Tibial nerve (tissue), 4 donors: ENCODE measurements at regions not wholly inside any gene's neighbourhood (a gene's known extent, or its start where the extent isn't known, plus 50 kb on each side); places are given as distances from the start of the nearest gene placed in this dataset.

Experiments used
- DNase-seq, 2 donors: peaks; one replicate each; pipeline ENCODE4 v3.0.0-alpha.2; 2019; ENCODE audit warnings: low spot score in 2 of 2
- H3K27ac ChIP-seq, 4 donors: fragments of 200-600 bp; sonication (generic) in 3 of 4; one replicate each; pipeline ENCODE4 v1.5.1; 2017 to 2019; ENCODE audit warnings: mild to moderate bottlenecking in 1 of 4
- H3K27me3 ChIP-seq, 2 donors: fragments of 200-600 bp; sonication (generic) in 1 of 2; one replicate each; pipeline versions ENCODE4 v1.5.1 to v1.6.0; 2017 to 2019
- H3K36me3 ChIP-seq, 3 donors: fragments of 200-600 bp; sonication (generic); one replicate each; pipeline ENCODE4 v1.5.1; 2018 to 2019
- H3K4me1 ChIP-seq, 4 donors: fragments of 200-600 bp; sonication (generic) in 3 of 4; one replicate each; pipeline ENCODE4 v1.5.1; 2017 to 2019
- H3K4me3 ChIP-seq, 4 donors: fragments of 200-600 bp; sonication (generic) in 3 of 4; one replicate each; pipeline ENCODE4 v1.5.1; 2017 to 2019; ENCODE audit warnings: mild to moderate bottlenecking in 1 of 4, moderate library complexity in 1 of 4
- H3K9me3 ChIP-seq, 4 donors: fragments of 200-600 bp; sonication (generic) in 3 of 4; one replicate each; pipeline ENCODE4 v1.5.1; 2017 to 2019
- EP300 ChIP-seq, 2 donors: sonication (generic); formaldehyde crosslinking; IDR thresholded peaks; one replicate each; pipeline ENCODE4 v1.6.1; 2017; ENCODE audit warnings: antibody characterized with exemption in 2 of 2, mild to moderate bottlenecking in 1 of 2
- POLR2A ChIP-seq, 2 donors: fragments of 450-650 bp; IDR thresholded peaks; one replicate each; pipeline ENCODE4 v1.6.1; 2017; ENCODE audit warnings: antibody characterized with exemption in 2 of 2, mild to moderate bottlenecking in 2 of 2, moderate library complexity in 2 of 2
- WGBS, 2 donors: methylation state at CpG; one replicate each; pipeline ENCODE4 v1.1.5; 2018; 5-methylcytosine and 5-hydroxymethylcytosine counted together
- TF ChIP-seq, protein P1 (sequence below), 5 experiments: fragments of 200-600 bp in 3 of 5; fragments of 450-650 bp in 2 of 5; sonication (generic) in 3 of 5; IDR thresholded peaks; one replicate each; pipeline ENCODE4 v1.5.1; 2016 to 2019; ENCODE audit warnings: antibody characterized with exemption in 5 of 5, mild to moderate bottlenecking in 3 of 5, moderate library complexity in 2 of 5

DNA sequence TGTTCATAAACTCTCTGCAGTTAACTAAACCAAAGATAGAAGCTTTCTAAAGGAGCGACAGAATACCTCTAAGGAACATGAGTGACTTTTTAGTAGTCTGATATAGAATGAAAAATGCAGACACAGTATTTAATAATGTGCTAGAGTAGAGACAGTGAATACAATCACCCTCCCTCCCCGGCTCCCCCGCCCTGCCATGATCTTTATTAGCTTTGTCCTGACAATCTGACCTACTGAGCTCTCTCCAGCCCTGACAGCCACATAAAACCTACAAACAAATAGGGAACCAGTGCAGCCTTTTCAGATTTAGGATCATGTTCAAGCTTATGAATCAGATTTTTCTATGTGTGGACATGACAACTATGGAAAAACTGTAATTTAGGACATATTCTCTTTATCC is 777.6 kb upstream of the FANCL start:
- H3K4me1 ChIP-seq, result no peaks in the 10 kb centered on the region
- no peak overlapping the region for H3K4me3 ChIP-seq
- no peaks in the 10 kb centered on the region for H3K36me3 ChIP-seq
- H3K9me3 ChIP-seq, result peaks cover 0 to 3% (median 0%) of the 10 kb centered on the region in 4 donors
- no peak for TF ChIP-seq EP300 (IDR thresholded peaks at IDR 0.05)
- no peak for TF ChIP-seq POLR2A (IDR thresholded peaks at IDR 0.05)
- TF ChIP-seq, protein P1, sequence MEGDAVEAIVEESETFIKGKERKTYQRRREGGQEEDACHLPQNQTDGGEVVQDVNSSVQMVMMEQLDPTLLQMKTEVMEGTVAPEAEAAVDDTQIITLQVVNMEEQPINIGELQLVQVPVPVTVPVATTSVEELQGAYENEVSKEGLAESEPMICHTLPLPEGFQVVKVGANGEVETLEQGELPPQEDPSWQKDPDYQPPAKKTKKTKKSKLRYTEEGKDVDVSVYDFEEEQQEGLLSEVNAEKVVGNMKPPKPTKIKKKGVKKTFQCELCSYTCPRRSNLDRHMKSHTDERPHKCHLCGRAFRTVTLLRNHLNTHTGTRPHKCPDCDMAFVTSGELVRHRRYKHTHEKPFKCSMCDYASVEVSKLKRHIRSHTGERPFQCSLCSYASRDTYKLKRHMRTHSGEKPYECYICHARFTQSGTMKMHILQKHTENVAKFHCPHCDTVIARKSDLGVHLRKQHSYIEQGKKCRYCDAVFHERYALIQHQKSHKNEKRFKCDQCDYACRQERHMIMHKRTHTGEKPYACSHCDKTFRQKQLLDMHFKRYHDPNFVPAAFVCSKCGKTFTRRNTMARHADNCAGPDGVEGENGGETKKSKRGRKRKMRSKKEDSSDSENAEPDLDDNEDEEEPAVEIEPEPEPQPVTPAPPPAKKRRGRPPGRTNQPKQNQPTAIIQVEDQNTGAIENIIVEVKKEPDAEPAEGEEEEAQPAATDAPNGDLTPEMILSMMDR (IDR thresholded peaks at IDR 0.05), result no peak
- H3K27me3 ChIP-seq, result no peaks in the 10 kb centered on the region
- H3K27ac ChIP-seq, result no peak overlapping the region
- WGBS, 2 donors, result 67 to 75% methylated on average over 3 of the region's 3 CpGs
- no peak for DNase-seq

DNA sequence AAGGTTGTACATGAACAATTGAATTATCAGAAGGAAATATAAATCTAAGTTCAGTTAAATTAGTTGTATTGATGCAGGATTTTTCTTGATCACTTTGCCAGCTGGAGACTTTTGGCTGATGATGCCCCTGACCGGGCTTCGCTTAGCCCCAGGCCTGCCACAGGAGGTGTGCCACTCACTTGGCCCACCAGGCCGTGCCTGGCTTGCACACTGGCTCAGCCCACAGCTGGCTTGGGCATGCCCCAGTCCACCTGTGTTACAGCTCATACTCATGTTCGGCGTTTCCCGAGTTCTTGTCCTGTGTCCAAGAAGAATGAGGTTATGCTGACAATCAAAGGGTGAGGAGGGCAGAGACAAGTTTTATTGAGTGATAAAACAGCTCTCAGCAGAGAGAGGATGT is 773.9 kb upstream of the FANCL start:
- DNase-seq, result no peak
- TF ChIP-seq EP300 (IDR thresholded peaks at IDR 0.05) (no peak), POLR2A (IDR thresholded peaks at IDR 0.05) (no peak)
- TF ChIP-seq, protein P1 (IDR thresholded peaks at IDR 0.05), result no peak
- WGBS, 2 donors, result 87 to 92% methylated on average over 6 of the region's 6 CpGs
- Histone ChIP-seq H3K4me3 (no peak overlapping the region), H3K27ac (no peak overlapping the region), H3K27me3 (no peaks in the 10 kb centered on the region), H3K9me3 (peaks cover 0 to 3% (median 0%) of the 10 kb centered on the region in 4 donors), H3K4me1 (no peaks in the 10 kb centered on the region), H3K36me3 (no peaks in the 10 kb centered on the region)

DNA sequence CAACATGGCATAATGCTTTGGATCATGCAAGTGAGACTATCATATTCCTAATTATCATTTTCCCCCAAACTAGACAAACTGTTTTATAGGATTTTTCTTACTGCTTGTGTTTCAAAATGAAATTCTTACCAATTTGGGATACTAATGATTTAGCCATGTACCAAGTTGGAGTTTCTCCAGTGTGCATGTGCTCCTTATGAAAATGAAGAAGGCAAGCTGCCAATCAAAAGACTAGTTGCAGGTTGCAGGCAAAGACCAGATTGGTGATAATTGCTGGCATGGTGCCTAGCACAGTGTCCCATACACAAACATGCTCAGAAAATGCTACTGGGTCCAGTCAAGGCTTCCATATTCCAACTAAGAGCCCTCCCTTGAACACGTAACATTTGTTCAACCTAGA is 771.8 kb upstream of the FANCL start:
- no peaks in the 10 kb centered on the region for H3K27me3 ChIP-seq
- no peaks in the 10 kb centered on the region for H3K36me3 ChIP-seq
- H3K4me3 ChIP-seq, result no peak overlapping the region
- peaks cover 0 to 3% (median 0%) of the 10 kb centered on the region in 4 donors for H3K9me3 ChIP-seq
- no peaks in the 10 kb centered on the region for H3K4me1 ChIP-seq
- TF ChIP-seq POLR2A (IDR thresholded peaks at IDR 0.05), result no peak
- no peak for TF ChIP-seq EP300 (IDR thresholded peaks at IDR 0.05)
- TF ChIP-seq, protein P1 (IDR thresholded peaks at IDR 0.05), result no peak
- no peak overlapping the region for H3K27ac ChIP-seq
- 100% methylated on average over 1 of the region's 1 CpG for WGBS, 2 donors
- no peak for DNase-seq

DNA sequence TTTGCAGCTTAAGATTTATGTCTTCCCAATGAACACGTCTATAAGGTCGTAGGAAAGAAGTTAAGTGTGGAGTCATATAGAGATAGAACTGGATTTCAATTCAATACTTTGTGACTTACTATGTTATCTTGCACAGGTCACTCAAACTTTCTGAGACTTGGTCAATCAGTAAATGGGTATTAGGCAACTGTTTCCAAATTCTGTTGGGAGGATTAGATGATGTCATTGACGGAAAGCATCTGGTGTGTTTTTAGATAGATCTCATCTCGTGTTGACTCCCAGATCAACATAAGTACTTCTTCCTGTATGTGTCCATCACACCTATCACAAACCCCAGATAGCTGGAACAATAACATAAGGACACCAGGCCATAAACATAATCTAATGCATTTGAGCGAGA is 771.1 kb upstream of the FANCL start:
- no peak for DNase-seq
- peaks cover 0 to 3% (median 0%) of the 10 kb centered on the region in 4 donors for H3K9me3 ChIP-seq
- 78 to 84% methylated on average over 5 of the region's 5 CpGs for whole genome bisulfite sequencing, 2 donors
- TF ChIP-seq, protein P1 (IDR thresholded peaks at IDR 0.05), result no peak
- TF ChIP-seq POLR2A (IDR thresholded peaks at IDR 0.05), result no peak
- TF ChIP-seq EP300 (IDR thresholded peaks at IDR 0.05), result no peak
- H3K36me3 ChIP-seq, result no peaks in the 10 kb centered on the region
- H3K4me3 ChIP-seq, result no peak overlapping the region
- H3K27me3 ChIP-seq, result no peaks in the 10 kb centered on the region
- no peaks in the 10 kb centered on the region for H3K4me1 ChIP-seq
- no peak overlapping the region for H3K27ac ChIP-seq

DNA sequence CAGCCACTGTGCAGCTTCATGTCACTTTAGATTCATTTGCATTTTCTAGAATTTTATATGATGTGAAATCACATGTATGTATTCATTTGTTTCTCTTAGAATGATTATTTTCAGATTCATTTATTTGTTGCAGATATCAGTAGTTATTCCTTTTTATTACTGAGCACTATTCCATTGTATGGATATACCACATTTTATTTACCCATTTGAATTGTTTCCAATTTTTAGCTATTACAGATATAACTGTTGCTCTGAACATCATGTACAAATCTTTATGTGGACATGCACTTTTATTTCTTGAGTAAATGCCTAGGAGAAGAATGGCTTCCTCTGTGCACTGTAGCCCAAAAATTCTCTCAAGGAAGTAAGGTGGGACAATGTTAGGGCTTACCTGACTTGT is 767.8 kb upstream of the FANCL start:
- no peaks in the 10 kb centered on the region for H3K36me3 ChIP-seq
- H3K4me1 ChIP-seq, result no peaks in the 10 kb centered on the region
- DNase-seq, result no peak
- H3K27ac ChIP-seq, result no peak overlapping the region
- no peaks in the 10 kb centered on the region for H3K9me3 ChIP-seq
- H3K4me3 ChIP-seq, result no peak overlapping the region
- H3K27me3 ChIP-seq, result no peaks in the 10 kb centered on the region
- TF ChIP-seq EP300 (IDR thresholded peaks at IDR 0.05), result no peak
- TF ChIP-seq, protein P1 (IDR thresholded peaks at IDR 0.05), result no peak
- TF ChIP-seq POLR2A (IDR thresholded peaks at IDR 0.05), result no peak
